ENCODE measurements at regions not wholly inside any gene's neighbourhood (a gene's known extent, or its start where the extent isn't known, plus 50 kb on each side); places are given as distances from the start of the nearest gene placed in this dataset.
"Not testable (repeated sequence)": the region's sequence is repeated elsewhere in the genome, so short reads cannot be mapped to it uniquely, and the experiment has no call there.

DNA sequence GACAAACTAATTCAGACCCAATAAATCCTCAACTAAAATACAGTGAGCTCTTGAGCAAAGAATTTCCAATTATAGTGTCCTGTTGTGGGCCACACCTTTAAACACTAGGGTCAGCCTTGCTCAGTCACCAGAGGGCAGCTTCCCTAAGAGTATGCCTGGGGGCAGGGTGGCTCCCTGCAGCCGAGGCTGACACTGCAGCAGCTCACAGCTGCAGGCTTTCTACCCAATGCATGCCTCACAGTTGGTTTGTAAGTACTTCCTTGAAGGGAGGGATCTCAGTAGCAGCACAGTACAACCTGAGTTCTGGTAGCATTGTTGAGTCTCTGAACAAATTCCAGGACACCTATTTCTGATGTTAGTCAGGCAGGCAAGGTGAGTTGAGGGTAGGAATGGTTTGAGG lies 335.6 kb downstream of the TUSC7 start:
- Mint-ChIP-seq H3K9me3 (peaks cover 10% of the 10 kb centered on the region), H3K27ac (no peak overlapping the region), H3K4me3 (no peak overlapping the region), H3K4me1 (ENCODE audit: low read depth) (no peaks in the 10 kb centered on the region), H3K27me3 (ENCODE audit: insufficient read depth) (no peaks in the 10 kb centered on the region), H3K36me3 (ENCODE audit: low read depth) (no peaks in the 10 kb centered on the region)
- no peak for DNase-seq
- TF ChIP-seq, protein P1, sequence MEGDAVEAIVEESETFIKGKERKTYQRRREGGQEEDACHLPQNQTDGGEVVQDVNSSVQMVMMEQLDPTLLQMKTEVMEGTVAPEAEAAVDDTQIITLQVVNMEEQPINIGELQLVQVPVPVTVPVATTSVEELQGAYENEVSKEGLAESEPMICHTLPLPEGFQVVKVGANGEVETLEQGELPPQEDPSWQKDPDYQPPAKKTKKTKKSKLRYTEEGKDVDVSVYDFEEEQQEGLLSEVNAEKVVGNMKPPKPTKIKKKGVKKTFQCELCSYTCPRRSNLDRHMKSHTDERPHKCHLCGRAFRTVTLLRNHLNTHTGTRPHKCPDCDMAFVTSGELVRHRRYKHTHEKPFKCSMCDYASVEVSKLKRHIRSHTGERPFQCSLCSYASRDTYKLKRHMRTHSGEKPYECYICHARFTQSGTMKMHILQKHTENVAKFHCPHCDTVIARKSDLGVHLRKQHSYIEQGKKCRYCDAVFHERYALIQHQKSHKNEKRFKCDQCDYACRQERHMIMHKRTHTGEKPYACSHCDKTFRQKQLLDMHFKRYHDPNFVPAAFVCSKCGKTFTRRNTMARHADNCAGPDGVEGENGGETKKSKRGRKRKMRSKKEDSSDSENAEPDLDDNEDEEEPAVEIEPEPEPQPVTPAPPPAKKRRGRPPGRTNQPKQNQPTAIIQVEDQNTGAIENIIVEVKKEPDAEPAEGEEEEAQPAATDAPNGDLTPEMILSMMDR (IDR thresholded peaks at IDR 0.05) = no peak

DNA sequence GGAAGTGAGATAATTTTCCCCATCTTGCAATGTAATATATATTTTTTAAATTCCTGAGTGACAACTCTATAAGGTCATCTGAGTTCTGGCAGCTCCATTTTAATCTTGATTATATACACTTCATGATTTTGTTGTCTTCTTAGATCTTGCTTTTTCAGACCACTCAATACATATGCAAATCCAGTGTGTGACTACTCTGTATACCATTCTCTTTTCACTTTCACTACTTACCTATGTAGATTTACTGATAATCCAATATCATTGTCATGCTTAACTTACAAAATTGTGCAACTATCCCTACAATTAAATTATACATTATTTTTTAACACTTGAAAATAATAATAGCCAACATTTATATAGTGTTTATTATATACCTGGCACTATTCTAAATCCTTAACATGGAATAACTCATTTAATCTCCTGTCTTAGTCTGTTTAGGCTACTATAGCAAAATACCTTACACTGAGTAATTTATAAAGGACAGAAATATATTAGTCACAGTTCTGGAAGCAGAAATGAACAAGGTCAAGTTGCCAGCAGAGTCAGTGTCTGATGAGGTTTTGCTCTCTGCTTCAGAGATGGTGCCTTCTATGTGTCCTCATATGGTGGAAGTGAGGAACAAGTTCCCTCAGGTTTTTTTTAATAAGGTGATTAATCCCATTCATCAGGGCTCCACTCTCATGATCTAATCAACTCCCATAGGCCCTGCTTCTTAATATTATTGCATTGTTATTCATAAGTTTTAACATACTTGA lies 338.5 kb downstream of the TUSC7 start:
- DNase-seq = no peak
- Mint-ChIP-seq H3K4me3 (no peak overlapping the region), H3K27me3 (ENCODE audit: insufficient read depth) (no peaks in the 10 kb centered on the region), H3K4me1 (ENCODE audit: low read depth) (no peaks in the 10 kb centered on the region), H3K9me3 (peaks cover 7% of the 10 kb centered on the region), H3K36me3 (ENCODE audit: low read depth) (no peaks in the 10 kb centered on the region), H3K27ac (no peak overlapping the region)
- TF ChIP-seq, protein P1 (IDR thresholded peaks at IDR 0.05) = no peak

DNA sequence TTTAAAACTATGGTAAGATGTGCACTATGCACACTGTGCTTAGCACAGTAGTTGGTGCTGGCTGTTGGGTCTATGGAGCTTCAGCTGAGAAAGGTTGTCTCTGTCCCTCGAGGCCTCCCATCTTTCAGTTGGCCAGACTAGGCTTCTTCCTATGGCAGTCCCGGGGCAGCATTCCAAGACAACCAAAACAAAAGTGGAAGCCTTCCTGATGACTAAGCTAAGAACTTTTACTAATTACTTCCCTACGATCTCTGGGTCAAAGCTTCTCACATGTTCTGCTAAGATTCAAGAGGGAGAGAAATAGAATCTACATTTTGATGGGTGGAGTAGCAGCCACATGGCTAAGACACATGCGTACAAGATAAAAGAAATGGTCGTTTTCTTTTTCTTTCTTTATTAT lies 342.8 kb downstream of the TUSC7 start:
- no peak overlapping the region for H3K27ac Mint-ChIP-seq
- no peak overlapping the region for H3K4me3 Mint-ChIP-seq
- no peaks in the 10 kb centered on the region for H3K27me3 Mint-ChIP-seq (ENCODE audit: insufficient read depth)
- no peaks in the 10 kb centered on the region for H3K36me3 Mint-ChIP-seq (ENCODE audit: low read depth)
- no peak for DNase-seq
- peaks cover 11% of the 10 kb centered on the region for H3K9me3 Mint-ChIP-seq
- no peaks in the 10 kb centered on the region for H3K4me1 Mint-ChIP-seq (ENCODE audit: low read depth)
- TF ChIP-seq, protein P1 (IDR thresholded peaks at IDR 0.05) = no peak

DNA sequence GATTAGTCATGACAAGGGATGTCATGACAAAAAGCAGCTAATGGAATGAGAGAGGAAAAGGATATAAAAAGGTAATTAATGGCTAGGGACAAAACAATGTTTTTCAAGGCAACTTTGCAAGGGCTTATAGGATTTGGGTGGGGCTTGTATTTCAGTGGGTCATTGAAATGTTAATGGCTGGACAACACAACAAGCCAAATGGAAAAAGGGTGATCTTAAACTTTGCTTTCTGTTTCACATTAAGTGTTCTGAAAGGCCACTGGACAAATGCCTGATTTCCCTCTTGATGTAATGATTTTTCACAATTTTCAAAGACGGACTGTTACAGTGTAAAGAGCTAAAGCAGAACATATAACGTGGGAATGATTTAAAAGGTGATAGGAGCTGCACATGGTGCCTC lies 345.0 kb downstream of the TUSC7 start:
- Mint-ChIP-seq H3K4me3 (no peak overlapping the region), H3K9me3 (peaks cover 6% of the 10 kb centered on the region; the same call in 1 of the 2 replicates), H3K36me3 (ENCODE audit: low read depth) (no peaks in the 10 kb centered on the region), H3K27me3 (ENCODE audit: insufficient read depth) (no peaks in the 10 kb centered on the region), H3K27ac (no peak overlapping the region), H3K4me1 (ENCODE audit: low read depth) (no peaks in the 10 kb centered on the region)
- DNase-seq = no peak
- TF ChIP-seq, protein P1 (IDR thresholded peaks at IDR 0.05) = no peak

DNA sequence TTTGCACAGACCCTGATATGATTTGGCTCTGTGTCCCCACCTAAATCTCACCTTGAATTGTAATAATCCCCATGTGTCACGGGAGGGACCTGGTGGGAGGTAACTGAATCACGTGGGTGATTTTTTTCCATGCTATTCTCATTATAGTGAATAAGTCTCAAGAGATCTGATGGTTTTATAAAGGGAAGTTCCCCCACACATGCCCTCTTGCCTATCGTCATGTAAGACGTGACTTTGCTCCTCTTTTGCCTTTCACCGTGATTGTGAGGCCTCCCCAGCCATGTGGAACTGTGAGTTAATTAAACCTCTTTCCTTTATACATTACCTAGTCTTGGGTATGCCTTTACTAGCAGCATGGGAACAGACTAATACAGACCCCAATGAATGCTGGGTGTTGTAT lies 347.4 kb downstream of the TUSC7 start:
- H3K4me1 Mint-ChIP-seq (ENCODE audit: low read depth); DNase-seq; H3K36me3 Mint-ChIP-seq (ENCODE audit: low read depth); H3K27me3 Mint-ChIP-seq (ENCODE audit: insufficient read depth); H3K9me3 Mint-ChIP-seq; H3K27ac Mint-ChIP-seq; H3K4me3 Mint-ChIP-seq: not testable (repeated sequence)

DNA sequence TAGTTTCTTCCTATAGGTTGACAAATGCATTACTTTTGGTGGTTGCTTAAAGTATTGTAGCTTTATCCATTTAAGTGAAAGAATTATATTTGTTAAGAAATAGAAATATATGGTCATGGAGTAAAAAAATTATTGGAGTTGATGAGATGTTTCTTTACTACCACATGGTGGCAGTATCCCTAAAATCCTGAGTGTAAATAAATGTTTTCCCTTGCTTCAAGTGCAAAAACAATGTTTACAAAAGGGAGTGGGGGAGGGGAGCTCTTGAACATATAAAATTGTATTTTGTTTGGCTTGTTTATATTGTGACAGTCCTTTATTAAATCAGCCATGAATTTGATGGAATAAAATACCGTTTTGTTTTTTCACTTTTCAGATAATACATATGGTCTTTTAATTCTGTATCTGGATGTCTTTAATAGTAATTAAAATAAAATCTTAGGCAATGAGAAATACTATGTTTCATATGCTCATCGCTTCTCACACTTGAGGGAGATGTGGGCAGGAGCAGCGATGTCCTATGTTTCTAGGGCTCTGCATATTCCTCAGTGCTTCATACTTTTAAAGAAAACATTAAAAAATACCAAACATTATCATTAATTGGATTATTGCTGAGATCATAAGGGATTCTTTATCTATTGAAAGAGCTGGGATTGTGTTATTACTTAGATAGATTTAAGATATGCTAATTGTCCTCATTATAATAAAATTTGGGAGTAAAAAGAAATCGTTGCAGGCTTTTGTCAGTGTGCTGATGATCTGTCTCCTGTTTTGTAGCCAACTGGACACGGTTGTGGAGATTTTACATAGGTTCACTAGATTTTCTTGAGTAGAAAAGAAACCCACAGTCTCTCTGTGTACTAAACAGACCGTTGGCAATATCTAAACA lies 349.7 kb downstream of the TUSC7 start:
- no peaks in the 10 kb centered on the region for H3K4me1 Mint-ChIP-seq (ENCODE audit: low read depth)
- H3K27me3 Mint-ChIP-seq (ENCODE audit: insufficient read depth) = no peaks in the 10 kb centered on the region
- TF ChIP-seq, protein P1 (IDR thresholded peaks at IDR 0.05) = peak; percentile 76
- H3K27ac Mint-ChIP-seq = no peak overlapping the region
- peaks cover 4% of the 10 kb centered on the region; the same call in 1 of the 2 replicates for H3K9me3 Mint-ChIP-seq
- H3K36me3 Mint-ChIP-seq (ENCODE audit: low read depth) = no peaks in the 10 kb centered on the region
- DNase-seq = peak; percentile 14
- no peak overlapping the region for H3K4me3 Mint-ChIP-seq
